Lower lobe of right lung (tissue), 2 donors: ENCODE measurements at regions not wholly inside any gene's neighbourhood (a gene's known extent, or its start where the extent isn't known, plus 50 kb on each side); places are given as distances from the start of the nearest gene placed in this dataset.

Experiments used
- ATAC-seq, 2 donors: fragments of 200-7000 bp; cut with Tn5 transposase; one replicate each; pipeline ENCODE4 v1.9.1; 2020 to 2022; ENCODE audit warnings: mild to moderate bottlenecking in 2 of 2, moderate library complexity in 2 of 2
- DNase-seq: peaks from one replicate; pipeline ENCODE4 v3.0.0-alpha.2; 2020
- H3K27ac ChIP-seq: fragments of 200-600 bp; one replicate; pipeline ENCODE4 v1.8.0; 2022
- H3K27me3 ChIP-seq: fragments of 200-600 bp; one replicate; pipeline ENCODE4 v1.8.0; 2022; ENCODE audit warnings: low read depth
- H3K36me3 ChIP-seq: fragments of 200-600 bp; one replicate; pipeline ENCODE4 v1.8.0; 2022; ENCODE audit warnings: mild to moderate bottlenecking
- H3K4me1 ChIP-seq: fragments of 200-600 bp; one replicate; pipeline ENCODE4 v1.8.0; 2022
- H3K4me3 ChIP-seq: fragments of 200-600 bp; one replicate; pipeline ENCODE4 v1.8.0; 2022; ENCODE audit warnings: mild to moderate bottlenecking
- H3K9me3 ChIP-seq: fragments of 200-600 bp; one replicate; pipeline ENCODE4 v1.8.0; 2022
- CTCF ChIP-seq: fragments of 200-600 bp; IDR thresholded peaks from one replicate; pipeline ENCODE4 v1.8.0; 2022; ENCODE audit warnings: antibody characterized with exemption, mild to moderate bottlenecking
- intact Hi-C: fragments of 100-400 bp; cut with DNase I; formaldehyde crosslinking; loops from one replicate; pipeline ENCODE4 v1.11.0; 2022
- donor health status: DM: no; HTN: yes; CAD: no; lungs with severe emphysema.

- no peak overlapping the region for H3K4me3 ChIP-seq
- no peak for TF ChIP-seq CTCF
- no peak for ATAC-seq
- H3K9me3 ChIP-seq, result no peaks in the 10 kb centered on the region
- no peaks in the 10 kb centered on the region for H3K4me1 ChIP-seq
- no peak for DNase-seq
- no peaks in the 10 kb centered on the region for H3K36me3 ChIP-seq
- H3K27me3 ChIP-seq, result no peaks in the 10 kb centered on the region
- H3K27ac ChIP-seq, result no peak overlapping the region
- intact Hi-C loops, result no loop called here
Measured at GRCh38 chr13:82675024-82675423, 1207.2 kb downstream of the SLITRK1 start.

GRCh38 chr13:82674546-82674945 lies 1207.7 kb downstream of the SLITRK1 start:
- no peaks in the 10 kb centered on the region for H3K9me3 ChIP-seq
- DNase-seq (no peak), ATAC-seq (no peak)
- no peak overlapping the region for H3K4me3 ChIP-seq
- no peaks in the 10 kb centered on the region for H3K27me3 ChIP-seq
- H3K27ac ChIP-seq, result no peak overlapping the region
- H3K4me1 ChIP-seq, result no peaks in the 10 kb centered on the region
- intact Hi-C loops, result no loop called here
- no peaks in the 10 kb centered on the region for H3K36me3 ChIP-seq
- TF ChIP-seq CTCF, result no peak

DNA sequence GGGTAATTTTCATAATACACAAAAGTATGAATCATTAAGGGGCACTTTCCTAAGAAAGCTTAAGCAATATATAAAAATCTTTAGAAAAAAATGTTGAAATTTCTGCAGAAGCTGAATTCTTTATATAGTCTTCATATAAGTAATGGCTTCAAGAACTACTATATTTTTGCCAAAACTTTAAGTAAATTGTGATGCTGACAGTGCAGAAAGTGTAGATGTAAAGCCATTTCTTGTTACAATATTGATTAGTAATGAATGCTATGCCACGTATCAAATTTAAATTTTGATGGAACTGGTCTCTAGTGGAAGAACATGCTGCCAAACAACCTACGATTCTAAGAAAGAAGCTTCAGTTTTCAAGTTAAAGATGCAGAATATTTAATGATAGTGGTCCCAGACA lies 1210.0 kb downstream of the SLITRK1 start:
- no peak for TF ChIP-seq CTCF
- intact Hi-C loops, result no loop called here
- Histone ChIP-seq H3K27me3 (no peaks in the 10 kb centered on the region), H3K4me1 (no peaks in the 10 kb centered on the region), H3K27ac (no peak overlapping the region), H3K4me3 (no peak overlapping the region), H3K36me3 (no peaks in the 10 kb centered on the region), H3K9me3 (no peaks in the 10 kb centered on the region)
- ATAC-seq, result no peak
- DNase-seq, result no peak

- Histone ChIP-seq H3K27ac (no peak overlapping the region), H3K27me3 (no peaks in the 10 kb centered on the region), H3K4me3 (no peak overlapping the region), H3K36me3 (no peaks in the 10 kb centered on the region), H3K4me1 (no peaks in the 10 kb centered on the region), H3K9me3 (no peaks in the 10 kb centered on the region)
- ATAC-seq (no peak), DNase-seq (no peak)
- intact Hi-C loops, result no loop called here
- TF ChIP-seq CTCF, result no peak
Measured at GRCh38 chr13:82664183-82664582, 1218.1 kb downstream of the SLITRK1 start.

GRCh38 chr13:82661126-82661525 lies 1221.1 kb downstream of the SLITRK1 start:
- no peak for DNase-seq
- Histone ChIP-seq H3K27ac (no peak overlapping the region), H3K4me1 (no peaks in the 10 kb centered on the region), H3K27me3 (no peaks in the 10 kb centered on the region), H3K9me3 (no peaks in the 10 kb centered on the region), H3K36me3 (no peaks in the 10 kb centered on the region), H3K4me3 (no peak overlapping the region)
- ATAC-seq, result no peak
- no peak for TF ChIP-seq CTCF
- intact Hi-C loops, result no loop called here

GRCh38 chr13:82658811-82659210 lies 1223.5 kb downstream of the SLITRK1 start:
- Histone ChIP-seq H3K27me3 (no peaks in the 10 kb centered on the region), H3K36me3 (no peaks in the 10 kb centered on the region), H3K27ac (no peak overlapping the region), H3K4me3 (no peak overlapping the region), H3K9me3 (no peaks in the 10 kb centered on the region), H3K4me1 (no peaks in the 10 kb centered on the region)
- intact Hi-C loops, result no loop called here
- no peak for ATAC-seq
- no peak for DNase-seq
- no peak for TF ChIP-seq CTCF
